GM21447 (cell line): ENCODE measurements at regions not wholly inside any gene's neighbourhood (a gene's known extent, or its start where the extent isn't known, plus 50 kb on each side); places are given as distances from the start of the nearest gene placed in this dataset.

ENCODE experiments used
- ATAC-seq: cut with Tn5 transposase; IDR thresholded peaks from one replicate; pipeline ENCODE4 v1.9.1; 2021; ENCODE audit not compliant: unreplicated experiment

- no peak for ATAC-seq
These were observed 71.0 kb downstream of the TMPRSS5 start for GRCh38 chr11:113634940-113635575.

- no peak for ATAC-seq
These were observed 73.1 kb downstream of the TMPRSS5 start for GRCh38 chr11:113632981-113633380.

- ATAC-seq = no peak
These were observed 76.5 kb downstream of the TMPRSS5 start for GRCh38 chr11:113629562-113629961.

- no peak for ATAC-seq
These were observed 77.2 kb downstream of the TMPRSS5 start for GRCh38 chr11:113628912-113629311.

GRCh38 chr11:113627946-113628345 is 78.2 kb downstream of the TMPRSS5 start:
- ATAC-seq = no peak

- ATAC-seq = no peak
These were observed 78.8 kb downstream of the TMPRSS5 start for GRCh38 chr11:113627297-113627696.

- ATAC-seq = no peak
These were observed 79.4 kb downstream of the TMPRSS5 start for GRCh38 chr11:113626736-113627135.

GRCh38 chr11:113623114-113623513 is 83.0 kb downstream of the TMPRSS5 start:
- no peak for ATAC-seq

GRCh38 chr11:113618360-113618759 is 87.7 kb downstream of the TMPRSS5 start:
- no peak for ATAC-seq

- no peak for ATAC-seq
These were observed 90.3 kb downstream of the TMPRSS5 start for GRCh38 chr11:113615773-113616172.

GRCh38 chr11:113615098-113615497 is 91.0 kb downstream of the TMPRSS5 start:
- no peak for ATAC-seq

GRCh38 chr11:113614097-113614496 is 92.0 kb downstream of the TMPRSS5 start:
- no peak for ATAC-seq

GRCh38 chr11:113613619-113614018 is 92.5 kb downstream of the TMPRSS5 start:
- no peak for ATAC-seq

GRCh38 chr11:113604186-113604585 is 101.9 kb downstream of the TMPRSS5 start:
- ATAC-seq = no peak

- no peak for ATAC-seq
These were observed 102.6 kb downstream of the TMPRSS5 start for GRCh38 chr11:113603277-113604059.

- no peak for ATAC-seq
These were observed 103.6 kb downstream of the TMPRSS5 start for GRCh38 chr11:113602483-113602882.

- ATAC-seq = no peak
These were observed 109.5 kb downstream of the TMPRSS5 start for GRCh38 chr11:113596658-113597057.

- no peak for ATAC-seq
These were observed 110.1 kb downstream of the TMPRSS5 start for GRCh38 chr11:113595810-113596594.

GRCh38 chr11:113593698-113594308 is 112.3 kb downstream of the TMPRSS5 start:
- peak; percentile 83 for ATAC-seq

- no peak for ATAC-seq
These were observed 115.0 kb downstream of the TMPRSS5 start for GRCh38 chr11:113591117-113591516.

- peak; percentile 84 for ATAC-seq
These were observed 112.1 kb upstream of the DRD2 start for GRCh38 chr11:113587308-113587739.
